ENCODE measurements at regions not wholly inside any gene's neighbourhood (a gene's known extent, or its start where the extent isn't known, plus 50 kb on each side); places are given as distances from the start of the nearest gene placed in this dataset.
"Not testable (repeated sequence)": the region's sequence is repeated elsewhere in the genome, so short reads cannot be mapped to it uniquely, and the experiment has no call there.

- no peak for TF ChIP-seq CTCF (conservative IDR thresholded peaks at IDR 0.05; ENCODE audit: low read length)
- no peak overlapping the region for H3K4me3 ChIP-seq (ENCODE audit: low read length)
- DNase-seq (ENCODE audit: low read depth): no peak
Measured at GRCh38 chr6:167226383-167226685, 64.8 kb upstream of the UNC93A start.

GRCh38 chr6:167226791-167227190, 64.3 kb upstream of the UNC93A start:
- no peak for DNase-seq (ENCODE audit: low read depth)
- no peak for TF ChIP-seq CTCF (conservative IDR thresholded peaks at IDR 0.05; ENCODE audit: low read length)
- H3K4me3 ChIP-seq (ENCODE audit: low read length): no peak overlapping the region

GRCh38 chr6:167227984-167228383, 63.1 kb upstream of the UNC93A start:
- H3K4me3 ChIP-seq (ENCODE audit: low read length): no peak overlapping the region
- no peak for TF ChIP-seq CTCF (conservative IDR thresholded peaks at IDR 0.05; ENCODE audit: low read length)
- no peak for DNase-seq (ENCODE audit: low read depth)

GRCh38 chr6:167229586-167229985, 61.5 kb upstream of the UNC93A start:
- TF ChIP-seq CTCF (conservative IDR thresholded peaks at IDR 0.05; ENCODE audit: low read length): no peak
- no peak overlapping the region for H3K4me3 ChIP-seq (ENCODE audit: low read length)
- no peak for DNase-seq (ENCODE audit: low read depth)

GRCh38 chr6:167230288-167230687, 60.8 kb upstream of the UNC93A start:
- TF ChIP-seq CTCF (conservative IDR thresholded peaks at IDR 0.05; ENCODE audit: low read length): no peak
- no peak overlapping the region for H3K4me3 ChIP-seq (ENCODE audit: low read length)
- no peak for DNase-seq (ENCODE audit: low read depth)

GRCh38 chr6:167232356-167232755, 58.8 kb upstream of the UNC93A start:
- no peak overlapping the region for H3K4me3 ChIP-seq (ENCODE audit: low read length)
- TF ChIP-seq CTCF (conservative IDR thresholded peaks at IDR 0.05; ENCODE audit: low read length): no peak
- DNase-seq (ENCODE audit: low read depth): no peak

- DNase-seq (ENCODE audit: low read depth): no peak
- no peak for TF ChIP-seq CTCF (conservative IDR thresholded peaks at IDR 0.05; ENCODE audit: low read length)
- no peak overlapping the region for H3K4me3 ChIP-seq (ENCODE audit: low read length)
Measured at GRCh38 chr6:167233490-167233889, 57.6 kb upstream of the UNC93A start.

GRCh38 chr6:167234576-167234975, 56.5 kb upstream of the UNC93A start:
- H3K4me3 ChIP-seq (ENCODE audit: low read length); DNase-seq (ENCODE audit: low read depth): not testable (repeated sequence)
